GM03348 (cell line): ENCODE measurements at regions not wholly inside any gene's neighbourhood (a gene's known extent, or its start where the extent isn't known, plus 50 kb on each side); places are given as distances from the start of the nearest gene placed in this dataset.

Source experiments
- DNase-seq: peaks from one replicate; pipeline ENCODE4 v3.0.0; 2012; ENCODE audit warnings: low spot score

GRCh38 chr2:8624855-8625398, 56.9 kb upstream of the ID2 start:
- no peak for DNase-seq

DNA sequence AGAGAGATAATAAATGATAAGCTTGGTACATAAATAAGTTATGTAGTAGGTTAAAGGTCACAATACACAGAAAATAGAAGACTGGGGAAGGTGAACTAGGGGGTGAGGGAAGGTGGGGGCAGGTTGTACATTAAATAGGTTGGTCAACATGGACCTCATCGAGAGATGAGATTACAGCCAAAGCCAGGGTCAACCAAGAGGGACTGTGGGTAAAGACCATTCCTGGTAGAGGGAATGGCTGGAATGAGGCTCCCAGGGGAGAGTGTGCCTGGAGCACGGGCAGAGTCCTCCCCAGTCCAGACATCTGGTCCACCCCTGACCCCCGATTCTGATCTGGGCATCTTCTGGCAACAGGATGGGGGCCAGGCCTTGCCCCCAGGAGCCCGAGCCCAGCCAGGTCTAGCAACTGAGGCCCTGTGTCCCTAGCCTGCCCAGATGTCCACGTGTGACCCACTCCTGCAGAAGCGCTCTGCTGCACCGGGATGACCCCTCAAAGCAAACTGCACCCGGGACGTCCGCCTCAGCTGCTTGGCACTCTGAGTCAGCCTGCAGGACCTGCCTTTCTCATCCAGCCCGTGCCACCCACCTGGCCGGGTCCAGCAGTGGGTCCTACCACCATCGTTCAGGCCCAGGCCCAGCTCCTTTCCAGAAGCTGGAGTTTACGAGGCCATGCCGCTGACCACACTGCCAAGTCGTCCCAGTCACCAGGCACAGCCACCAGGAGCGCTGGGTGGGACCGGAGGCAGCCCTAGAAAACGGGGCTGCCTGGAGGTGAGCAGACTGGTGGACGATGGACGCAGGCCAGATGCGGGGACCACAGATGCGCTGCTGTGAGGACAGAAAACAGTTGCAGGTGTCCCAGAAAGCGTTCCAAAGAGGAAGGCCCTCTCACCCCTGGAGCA, 56.2 kb upstream of the ID2 start:
- DNase-seq, result no peak

DNA sequence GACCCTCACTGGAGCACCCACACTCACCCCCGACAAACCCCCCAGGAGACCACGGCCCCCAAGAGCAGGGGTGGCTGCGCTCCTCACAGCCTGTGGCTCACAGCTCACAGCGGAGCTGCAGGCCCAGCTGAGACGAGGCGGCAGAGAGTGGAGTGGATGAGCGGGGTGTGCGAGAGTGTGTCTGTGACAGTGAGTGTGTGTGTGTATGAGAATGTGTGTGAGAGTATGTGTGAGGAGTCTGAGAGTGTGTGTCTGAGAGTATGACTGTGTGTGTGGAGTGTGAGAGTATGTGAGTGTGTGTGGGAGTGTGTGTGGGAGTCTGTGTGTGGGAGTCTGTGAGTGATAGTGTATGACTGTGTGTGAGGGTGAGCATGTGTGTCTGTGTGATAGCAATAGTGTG, 55.3 kb upstream of the ID2 start:
- no peak for DNase-seq

- no peak for DNase-seq
These were observed 54.7 kb upstream of the ID2 start for GRCh38 chr2:8627019-8627691.

DNA sequence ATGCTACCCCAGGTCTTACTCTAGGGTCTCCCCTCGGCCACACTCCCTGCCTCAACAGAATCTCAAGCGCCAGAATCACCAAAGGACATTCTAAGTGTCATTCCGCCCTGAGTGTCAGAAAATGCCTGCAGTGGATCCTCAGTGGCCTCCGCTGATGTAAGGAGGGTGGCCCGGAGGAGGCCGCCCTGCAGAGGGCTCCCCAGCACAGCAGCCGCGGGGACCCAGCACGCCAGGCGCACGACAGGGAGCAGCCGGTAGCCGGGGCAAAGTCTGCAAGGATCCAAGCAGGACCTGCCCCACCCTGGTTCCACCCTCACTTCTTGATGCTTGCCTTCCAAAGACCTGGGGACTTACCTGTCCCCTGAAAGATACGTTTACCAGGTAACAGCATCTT, 54.2 kb upstream of the ID2 start:
- DNase-seq, result no peak

DNA sequence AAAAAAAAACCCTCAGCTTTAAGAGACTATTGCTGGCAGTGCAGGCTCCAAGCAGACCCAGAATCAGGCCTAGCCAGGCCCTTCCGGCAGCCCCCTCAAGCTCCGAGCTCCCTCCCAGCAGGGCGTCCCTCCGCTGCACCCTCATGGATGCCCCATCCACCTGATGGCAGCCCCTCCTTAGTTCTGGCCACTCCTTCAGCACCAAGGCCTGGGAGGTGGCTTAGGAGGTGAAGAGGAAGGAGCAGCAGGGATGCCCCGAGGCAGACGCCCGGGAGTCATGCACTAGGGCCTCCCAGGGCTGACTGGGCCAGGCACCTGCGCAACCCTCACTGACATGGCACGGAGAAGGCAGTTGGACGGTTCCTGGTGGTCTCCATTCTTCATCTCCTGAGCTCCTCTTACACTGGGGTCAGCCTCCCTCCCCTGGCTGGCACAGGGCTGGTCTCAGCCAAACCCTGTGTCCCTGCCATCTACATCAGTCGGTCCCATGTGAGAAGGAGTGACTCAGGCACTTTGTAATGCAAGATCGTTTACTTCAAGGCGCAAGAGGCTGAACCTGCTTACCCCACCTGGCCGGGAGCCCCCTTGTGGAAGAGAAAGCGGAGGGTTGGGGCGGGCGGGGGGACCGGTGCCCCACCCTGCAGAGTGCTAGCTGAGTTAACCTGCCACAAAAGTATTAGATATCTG, 53.5 kb upstream of the ID2 start:
- DNase-seq, result no peak

GRCh38 chr2:8628866-8629209, 53.0 kb upstream of the ID2 start:
- DNase-seq, result no peak

DNA sequence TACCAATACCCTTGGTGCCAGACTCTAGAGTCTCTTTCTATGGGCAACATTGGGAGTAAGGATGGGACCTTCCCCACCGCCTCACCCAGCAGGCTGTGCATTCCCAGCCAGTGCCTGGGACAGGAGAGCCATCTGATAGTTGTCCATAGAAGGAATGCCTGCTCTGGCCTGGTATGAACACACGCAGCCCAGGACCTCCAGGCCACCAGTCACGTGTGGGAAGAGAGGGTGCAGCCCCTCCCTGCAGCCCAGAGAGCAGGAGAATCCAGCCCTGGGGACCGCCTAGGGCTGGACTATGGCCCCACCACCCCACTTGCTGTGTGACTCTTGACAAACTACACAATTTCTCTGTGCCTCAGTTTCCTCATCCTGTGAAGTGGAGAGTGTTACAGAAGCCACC, 52.5 kb upstream of the ID2 start:
- DNase-seq, result no peak

GRCh38 chr2:8630676-8631464, 51.0 kb upstream of the ID2 start:
- DNase-seq, result no peak

DNA sequence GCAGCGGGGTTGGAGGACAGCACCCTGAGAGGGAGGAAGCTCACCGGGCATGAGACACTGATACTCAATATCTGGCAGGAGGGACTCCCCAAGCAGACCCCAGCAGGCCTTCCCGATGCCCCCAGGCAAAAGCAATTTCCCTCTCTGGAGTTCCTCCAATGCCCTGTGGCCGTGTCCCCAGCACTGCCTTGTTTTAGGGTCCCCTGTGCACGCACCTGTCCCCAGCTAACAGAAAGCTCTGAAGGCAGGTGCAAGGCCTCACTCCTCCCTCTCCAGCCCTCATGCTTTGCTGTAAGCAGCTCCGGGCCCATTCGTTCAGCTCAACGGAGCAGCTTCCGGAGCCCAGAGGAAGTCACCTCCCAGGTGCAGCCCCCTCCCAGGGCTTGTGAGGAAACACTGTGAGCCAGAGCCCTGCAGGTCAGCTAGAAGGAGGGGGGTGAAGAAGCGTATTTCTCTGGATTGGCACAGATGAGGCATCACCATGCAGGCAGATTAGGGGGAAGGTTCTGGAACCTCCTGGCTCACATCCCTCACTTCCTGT, 50.3 kb upstream of the ID2 start:
- DNase-seq, result no peak
